ENCODE measurements at regions not wholly inside any gene's neighbourhood (a gene's known extent, or its start where the extent isn't known, plus 50 kb on each side); places are given as distances from the start of the nearest gene placed in this dataset.
"Not testable (repeated sequence)": the region's sequence is repeated elsewhere in the genome, so short reads cannot be mapped to it uniquely, and the experiment has no call there.

- Mint-ChIP-seq H3K4me1 (no peaks in the 10 kb centered on the region), H3K27ac (no peak overlapping the region), H3K4me3 (no peak overlapping the region), H3K9me3 (peaks cover 0 to 3% (median 0%) of the 10 kb centered on the region in 3 donors), H3K36me3 (no peaks in the 10 kb centered on the region), H3K27me3 (no peaks in the 10 kb centered on the region)
- Histone ChIP-seq H3K4me3 (ENCODE audit: control insufficient read depth in 1 of 2, extremely low read depth in 1 of 2, low read length in 1 of 2) (no peak overlapping the region), H3K27me3 (replicated peaks in 1 of 2; ENCODE audit: control insufficient read depth in 2 of 2, extremely low read depth in 1 of 2, insufficient read depth in 2 of 2, low read length in 1 of 2) (no peaks in the 10 kb centered on the region), H3K4me1 (ENCODE audit: control insufficient read depth in 1 of 2, extremely low read depth in 1 of 2, insufficient read depth in 2 of 2, low read length in 2 of 2) (no peaks in the 10 kb centered on the region), H3K36me3 (ENCODE audit: control insufficient read depth in 2 of 2, extremely low read depth in 1 of 2, insufficient read depth in 1 of 2, low read length in 1 of 2) (no peaks in the 10 kb centered on the region), H3K9me3 (no peaks in the 10 kb centered on the region), H3K27ac (ENCODE audit: low read length) (no peak overlapping the region)
- DNase-seq (no peak), ATAC-seq (replicated peaks in 1 of 4) (no peak)
- WGBS (ENCODE audit: insufficient coverage) = no CpG with 5 or more reads among the region's 3 CpGs
- CTCF ChIA-PET = no interaction called here
- POLR2A ChIA-PET = no interaction called here
Observed at GRCh38 chr9:107782381-107782780, 292.8 kb upstream of the KLF4 start.

- no CpG with 5 or more reads among the region's 3 CpGs for WGBS (ENCODE audit: insufficient coverage)
- POLR2A ChIA-PET = no interaction called here
- Histone ChIP-seq H3K36me3 (ENCODE audit: control insufficient read depth in 2 of 2, extremely low read depth in 1 of 2, insufficient read depth in 1 of 2, low read length in 1 of 2) (no peaks in the 10 kb centered on the region), H3K4me3 (ENCODE audit: control insufficient read depth in 1 of 2, extremely low read depth in 1 of 2, low read length in 1 of 2) (no peak overlapping the region), H3K27ac (ENCODE audit: low read length) (no peak overlapping the region), H3K4me1 (ENCODE audit: control insufficient read depth in 1 of 2, extremely low read depth in 1 of 2, insufficient read depth in 2 of 2, low read length in 2 of 2) (no peaks in the 10 kb centered on the region), H3K27me3 (replicated peaks in 1 of 2; ENCODE audit: control insufficient read depth in 2 of 2, extremely low read depth in 1 of 2, insufficient read depth in 2 of 2, low read length in 1 of 2) (no peaks in the 10 kb centered on the region), H3K9me3 (no peaks in the 10 kb centered on the region)
- Mint-ChIP-seq H3K4me3 (no peak overlapping the region), H3K9me3 (peaks cover 0 to 3% (median 0%) of the 10 kb centered on the region in 3 donors), H3K27ac (no peak overlapping the region), H3K27me3 (no peaks in the 10 kb centered on the region), H3K36me3 (no peaks in the 10 kb centered on the region), H3K4me1 (no peaks in the 10 kb centered on the region)
- ATAC-seq (replicated peaks in 1 of 4) (no peak), DNase-seq (no peak)
- CTCF ChIA-PET = no interaction called here
Observed at GRCh38 chr9:107780960-107781359, 291.4 kb upstream of the KLF4 start.

GRCh38 chr9:107779731-107780130, 290.2 kb upstream of the KLF4 start:
- Histone ChIP-seq H3K27ac (ENCODE audit: low read length) (no peak overlapping the region), H3K9me3 (no peaks in the 10 kb centered on the region), H3K27me3 (replicated peaks in 1 of 2; ENCODE audit: control insufficient read depth in 2 of 2, extremely low read depth in 1 of 2, insufficient read depth in 2 of 2, low read length in 1 of 2) (no peaks in the 10 kb centered on the region), H3K4me3 (ENCODE audit: control insufficient read depth in 1 of 2, extremely low read depth in 1 of 2, low read length in 1 of 2) (no peak overlapping the region), H3K36me3 (ENCODE audit: control insufficient read depth in 2 of 2, extremely low read depth in 1 of 2, insufficient read depth in 1 of 2, low read length in 1 of 2) (no peaks in the 10 kb centered on the region), H3K4me1 (ENCODE audit: control insufficient read depth in 1 of 2, extremely low read depth in 1 of 2, insufficient read depth in 2 of 2, low read length in 2 of 2) (no peaks in the 10 kb centered on the region)
- H3K27ac Mint-ChIP-seq = no peak overlapping the region
- no peak overlapping the region for H3K4me3 Mint-ChIP-seq
- WGBS (ENCODE audit: insufficient coverage) = no CpG with 5 or more reads among the region's 3 CpGs
- H3K4me1 Mint-ChIP-seq = no peaks in the 10 kb centered on the region
- H3K36me3 Mint-ChIP-seq = no peaks in the 10 kb centered on the region
- DNase-seq (no peak), ATAC-seq (replicated peaks in 1 of 4) (no peak)
- H3K27me3 Mint-ChIP-seq = no peaks in the 10 kb centered on the region
- ChIA-PET CTCF (no interaction called here), POLR2A (interaction anchor here in 1 of 2 donors (0.6 kb wide), 1 partner anchor 148 kb away, joined by 6 read pairs; no protein-coding TSS in a partner anchor)
- peaks cover 0 to 3% (median 0%) of the 10 kb centered on the region in 3 donors for H3K9me3 Mint-ChIP-seq

- no peaks in the 10 kb centered on the region for H3K36me3 Mint-ChIP-seq
- H3K4me3 Mint-ChIP-seq = no peak overlapping the region
- POLR2A ChIA-PET = interaction anchor here in 1 of 2 donors (0.6 kb wide), 1 partner anchor 252 kb away, joined by 8 read pairs; no protein-coding TSS in a partner anchor
- no peak for DNase-seq
- H3K27me3 Mint-ChIP-seq = no peaks in the 10 kb centered on the region
- Histone ChIP-seq H3K4me1 (ENCODE audit: control insufficient read depth in 1 of 2, extremely low read depth in 1 of 2, insufficient read depth in 2 of 2, low read length in 2 of 2) (no peaks in the 10 kb centered on the region), H3K4me3 (ENCODE audit: control insufficient read depth in 1 of 2, extremely low read depth in 1 of 2, low read length in 1 of 2) (no peak overlapping the region), H3K9me3 (no peaks in the 10 kb centered on the region), H3K27me3 (replicated peaks in 1 of 2; ENCODE audit: control insufficient read depth in 2 of 2, extremely low read depth in 1 of 2, insufficient read depth in 2 of 2, low read length in 1 of 2) (no peaks in the 10 kb centered on the region), H3K27ac (ENCODE audit: low read length) (no peak overlapping the region), H3K36me3 (ENCODE audit: control insufficient read depth in 2 of 2, extremely low read depth in 1 of 2, insufficient read depth in 1 of 2, low read length in 1 of 2) (no peaks in the 10 kb centered on the region)
- ATAC-seq (replicated peaks in 1 of 4) = no peak
- H3K9me3 Mint-ChIP-seq = peaks cover 0 to 3% (median under 1%) of the 10 kb centered on the region in 3 donors
- no peaks in the 10 kb centered on the region for H3K4me1 Mint-ChIP-seq
- WGBS (ENCODE audit: insufficient coverage) = no CpG with 5 or more reads among the region's 1 CpG
- CTCF ChIA-PET = no interaction called here
- no peak overlapping the region for H3K27ac Mint-ChIP-seq
Observed at GRCh38 chr9:107778661-107779060, 289.1 kb upstream of the KLF4 start.

GRCh38 chr9:107774099-107774498, 284.5 kb upstream of the KLF4 start:
- H3K9me3 Mint-ChIP-seq; DNase-seq; H3K36me3 Mint-ChIP-seq; H3K27me3 ChIP-seq (replicated peaks in 1 of 2; ENCODE audit: control insufficient read depth in 2 of 2, extremely low read depth in 1 of 2, insufficient read depth in 2 of 2, low read length in 1 of 2); CTCF ChIA-PET; H3K27ac Mint-ChIP-seq; H3K27me3 Mint-ChIP-seq; H3K36me3 ChIP-seq (ENCODE audit: control insufficient read depth in 2 of 2, extremely low read depth in 1 of 2, insufficient read depth in 1 of 2, low read length in 1 of 2); H3K4me1 Mint-ChIP-seq; POLR2A ChIA-PET; H3K27ac ChIP-seq (ENCODE audit: low read length); H3K4me1 ChIP-seq (ENCODE audit: control insufficient read depth in 1 of 2, extremely low read depth in 1 of 2, insufficient read depth in 2 of 2, low read length in 2 of 2); H3K4me3 ChIP-seq (ENCODE audit: control insufficient read depth in 1 of 2, extremely low read depth in 1 of 2, low read length in 1 of 2); H3K9me3 ChIP-seq; H3K4me3 Mint-ChIP-seq; ATAC-seq (replicated peaks in 1 of 4): not testable (repeated sequence)
- no CpG with 5 or more reads among the region's 2 CpGs for WGBS (ENCODE audit: insufficient coverage)

DNA sequence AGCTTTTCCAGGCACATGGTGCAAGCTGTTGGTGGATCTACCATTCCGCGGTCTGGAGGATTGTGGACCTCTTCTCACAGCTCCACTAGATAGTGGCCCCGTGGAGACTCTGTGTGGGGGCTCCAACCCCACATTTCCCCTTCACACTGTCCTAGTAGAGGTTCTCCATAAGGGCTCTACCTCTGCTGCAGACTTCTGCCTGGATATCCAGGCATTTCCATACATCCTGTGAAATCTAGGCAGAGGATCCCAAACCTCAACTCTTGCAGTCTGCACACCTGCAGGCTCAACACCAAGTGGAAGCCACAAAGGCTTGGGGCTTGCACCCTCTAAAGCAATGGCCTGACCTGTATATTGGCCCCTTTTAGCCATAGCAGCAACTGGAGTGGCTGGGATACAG, 283.4 kb upstream of the KLF4 start:
- H3K4me1 Mint-ChIP-seq = no peaks in the 10 kb centered on the region
- H3K36me3 Mint-ChIP-seq = no peaks in the 10 kb centered on the region
- ATAC-seq (replicated peaks in 1 of 4) (no peak), DNase-seq (no peak)
- peaks cover 0 to 8% (median 3%) of the 10 kb centered on the region in 3 donors for H3K9me3 Mint-ChIP-seq
- H3K27ac ChIP-seq (ENCODE audit: low read length) = no peak overlapping the region
- ChIA-PET POLR2A (no interaction called here), CTCF (interaction anchor here in 1 of 2 donors (0.7 kb wide), 1 partner anchor 13 kb away, joined by 7 read pairs; no protein-coding TSS in a partner anchor)
- no peaks in the 10 kb centered on the region for H3K27me3 Mint-ChIP-seq
- no peaks in the 10 kb centered on the region for H3K36me3 ChIP-seq (ENCODE audit: control insufficient read depth in 2 of 2, extremely low read depth in 1 of 2, insufficient read depth in 1 of 2, low read length in 1 of 2)
- no peak overlapping the region for H3K27ac Mint-ChIP-seq
- no peaks in the 10 kb centered on the region for H3K4me1 ChIP-seq (ENCODE audit: control insufficient read depth in 1 of 2, extremely low read depth in 1 of 2, insufficient read depth in 2 of 2, low read length in 2 of 2)
- WGBS (ENCODE audit: insufficient coverage) = no CpG with 5 or more reads among the region's 3 CpGs
- H3K27me3 ChIP-seq (replicated peaks in 1 of 2; ENCODE audit: control insufficient read depth in 2 of 2, extremely low read depth in 1 of 2, insufficient read depth in 2 of 2, low read length in 1 of 2) = no peaks in the 10 kb centered on the region
- H3K4me3 ChIP-seq (ENCODE audit: control insufficient read depth in 1 of 2, extremely low read depth in 1 of 2, low read length in 1 of 2) = no peak overlapping the region
- H3K9me3 ChIP-seq = no peaks in the 10 kb centered on the region
- H3K4me3 Mint-ChIP-seq = no peak overlapping the region

DNA sequence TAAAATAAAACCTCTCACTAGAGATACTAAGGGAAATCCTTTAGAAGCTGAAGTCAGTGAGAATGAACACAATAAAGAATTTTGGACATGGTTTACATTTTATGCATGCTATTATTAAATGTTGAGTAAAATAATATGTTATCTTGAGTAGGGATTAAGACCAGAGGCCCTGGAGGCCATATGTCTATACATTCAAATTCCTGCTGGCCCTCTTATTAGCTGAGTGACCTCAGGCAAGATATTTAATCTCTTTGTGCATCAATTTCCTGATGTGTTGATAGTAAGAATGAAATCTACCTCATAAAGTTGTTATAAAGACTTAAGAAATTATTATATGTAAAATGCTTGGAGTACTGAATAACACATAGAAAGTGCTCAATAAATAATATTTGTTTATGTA, 281.1 kb upstream of the KLF4 start:
- Histone ChIP-seq H3K27me3 (replicated peaks in 1 of 2; ENCODE audit: control insufficient read depth in 2 of 2, extremely low read depth in 1 of 2, insufficient read depth in 2 of 2, low read length in 1 of 2) (no peaks in the 10 kb centered on the region), H3K36me3 (ENCODE audit: control insufficient read depth in 2 of 2, extremely low read depth in 1 of 2, insufficient read depth in 1 of 2, low read length in 1 of 2) (no peaks in the 10 kb centered on the region), H3K27ac (ENCODE audit: low read length) (no peak overlapping the region), H3K4me3 (ENCODE audit: control insufficient read depth in 1 of 2, extremely low read depth in 1 of 2, low read length in 1 of 2) (no peak overlapping the region), H3K4me1 (ENCODE audit: control insufficient read depth in 1 of 2, extremely low read depth in 1 of 2, insufficient read depth in 2 of 2, low read length in 2 of 2) (no peaks in the 10 kb centered on the region), H3K9me3 (no peaks in the 10 kb centered on the region)
- no peaks in the 10 kb centered on the region for H3K36me3 Mint-ChIP-seq
- no peak overlapping the region for H3K4me3 Mint-ChIP-seq
- H3K4me1 Mint-ChIP-seq = no peaks in the 10 kb centered on the region
- ATAC-seq (replicated peaks in 1 of 4) = no peak
- H3K27me3 Mint-ChIP-seq = no peaks in the 10 kb centered on the region
- POLR2A ChIA-PET = no interaction called here
- no peak for DNase-seq
- H3K27ac Mint-ChIP-seq = no peak overlapping the region
- H3K9me3 Mint-ChIP-seq = peaks cover 0 to 8% (median 3%) of the 10 kb centered on the region in 3 donors
- CTCF ChIA-PET = no interaction called here
